Keratinocyte (primary cell): ENCODE measurements at regions not wholly inside any gene's neighbourhood (a gene's known extent, or its start where the extent isn't known, plus 50 kb on each side); places are given as distances from the start of the nearest gene placed in this dataset.

Source experiments
- DNase-seq: peaks from one replicate; pipeline ENCODE4 v3.0.0-alpha.2; 2011; ENCODE audit warnings: low read depth, missing footprints, low spot score
- FAIRE-seq: peaks from 2 replicates; lab custom pipeline; 2011; peaks lifted over from hg19 to GRCh38; lab: Jason Lieb, UNC
- H2AFZ ChIP-seq: 2 replicates; pipeline ENCODE4 v1.6.0; 2012; ENCODE audit warnings: low read length, control low read depth, inconsistent platforms; ENCODE audit not compliant: control insufficient read depth
- H3K27ac ChIP-seq: 2 replicates; pipeline ENCODE4 v1.5.1; 2011; ENCODE audit warnings: low read length; ENCODE audit not compliant: control insufficient read depth, insufficient read depth
- H3K27me3 ChIP-seq: 3 replicates; pipeline ENCODE4 v1.6.0; 2011; ENCODE audit warnings: low read length; ENCODE audit not compliant: control insufficient read depth, insufficient read depth; ENCODE audit errors: extremely low read depth
- H3K36me3 ChIP-seq, 2 experiments: 2 replicates in 1 of 2; 3 replicates in 1 of 2; pipeline ENCODE4 v1.5.1; 2011; ENCODE audit warnings: low read length in 2 of 2, mild to moderate bottlenecking in 1 of 2; ENCODE audit not compliant: control insufficient read depth in 2 of 2, insufficient read depth in 2 of 2; ENCODE audit errors: extremely low read depth in 1 of 2
- H3K4me1 ChIP-seq: 3 replicates; pipeline ENCODE4 v1.5.1; 2011; ENCODE audit warnings: low read length; ENCODE audit not compliant: control insufficient read depth, insufficient read depth; ENCODE audit errors: extremely low read depth
- H3K4me2 ChIP-seq: 3 replicates; pipeline ENCODE4 v1.6.0; 2011; ENCODE audit warnings: low read depth, low read length; ENCODE audit not compliant: control insufficient read depth, insufficient read depth; ENCODE audit errors: extremely low read depth
- H3K4me3 ChIP-seq, 3 experiments: fragments of 200-600 bp in 1 of 3; sonication (generic) in 1 of 3; 2 replicates in 2 of 3; 3 replicates in 1 of 3; pipeline ENCODE4 v1.5.1; 2011 to 2016; ENCODE audit warnings: low read length in 3 of 3, mild to moderate bottlenecking in 3 of 3, control low read depth in 2 of 3, inconsistent platforms in 1 of 3, low read depth in 1 of 3, mixed read lengths in 1 of 3, mixed run types in 1 of 3, moderate library complexity in 1 of 3; ENCODE audit not compliant: control insufficient read depth in 2 of 3, insufficient read depth in 2 of 3; ENCODE audit errors: extremely low read depth in 1 of 3
- H3K79me2 ChIP-seq: 2 replicates; pipeline ENCODE4 v1.6.0; 2012; ENCODE audit warnings: low read length; ENCODE audit not compliant: control insufficient read depth, insufficient read depth
- H3K9ac ChIP-seq: 3 replicates; pipeline ENCODE4 v1.6.0; 2011; ENCODE audit warnings: low read length; ENCODE audit not compliant: control insufficient read depth, insufficient read depth; ENCODE audit errors: extremely low read depth
- H3K9me1 ChIP-seq: 3 replicates; pipeline ENCODE4 v1.6.0; 2011; ENCODE audit warnings: low read length; ENCODE audit not compliant: control insufficient read depth, insufficient read depth; ENCODE audit errors: extremely low read depth
- H3K9me3 ChIP-seq: 2 replicates; pipeline ENCODE4 v1.5.1; 2012; ENCODE audit warnings: low read depth, low read length; ENCODE audit not compliant: control insufficient read depth
- H4K20me1 ChIP-seq: 3 replicates; pipeline ENCODE4 v1.6.0; 2011; ENCODE audit warnings: low read length; ENCODE audit not compliant: control insufficient read depth, insufficient read depth; ENCODE audit errors: extremely low read depth
- EZH2 ChIP-seq: IDR thresholded peaks from one replicate; pipeline ENCODE4 v1.6.1; 2012; ENCODE audit warnings: inconsistent platforms, mild to moderate bottlenecking, low read length, moderate library complexity
- dilution Hi-C: fragments of 300-500 bp; cut with MboI; formaldehyde crosslinking; loops from one replicate; pipeline ENCODE4 v1.7.0; 2020; ENCODE audit warnings: low sequenced_read_pairs; ENCODE audit not compliant: extremely low pct_ligation_motif_present
- TF ChIP-seq, protein P1 (sequence below), 3 experiments: IDR thresholded peaks in 1 of 3; conservative IDR thresholded peaks in 1 of 3; optimal IDR thresholded peaks in 1 of 3; 2 replicates in 2 of 3; 3 replicates in 1 of 3; pipeline versions ENCODE3 to v1.5.1; 2011; ENCODE audit warnings: low read length in 3 of 3, mild to moderate bottlenecking in 3 of 3, moderate library complexity in 2 of 3, control low read depth in 1 of 3, inconsistent platforms in 1 of 3; ENCODE audit not compliant: insufficient read depth in 2 of 3; ENCODE audit errors: extremely low read depth in 1 of 3

DNA sequence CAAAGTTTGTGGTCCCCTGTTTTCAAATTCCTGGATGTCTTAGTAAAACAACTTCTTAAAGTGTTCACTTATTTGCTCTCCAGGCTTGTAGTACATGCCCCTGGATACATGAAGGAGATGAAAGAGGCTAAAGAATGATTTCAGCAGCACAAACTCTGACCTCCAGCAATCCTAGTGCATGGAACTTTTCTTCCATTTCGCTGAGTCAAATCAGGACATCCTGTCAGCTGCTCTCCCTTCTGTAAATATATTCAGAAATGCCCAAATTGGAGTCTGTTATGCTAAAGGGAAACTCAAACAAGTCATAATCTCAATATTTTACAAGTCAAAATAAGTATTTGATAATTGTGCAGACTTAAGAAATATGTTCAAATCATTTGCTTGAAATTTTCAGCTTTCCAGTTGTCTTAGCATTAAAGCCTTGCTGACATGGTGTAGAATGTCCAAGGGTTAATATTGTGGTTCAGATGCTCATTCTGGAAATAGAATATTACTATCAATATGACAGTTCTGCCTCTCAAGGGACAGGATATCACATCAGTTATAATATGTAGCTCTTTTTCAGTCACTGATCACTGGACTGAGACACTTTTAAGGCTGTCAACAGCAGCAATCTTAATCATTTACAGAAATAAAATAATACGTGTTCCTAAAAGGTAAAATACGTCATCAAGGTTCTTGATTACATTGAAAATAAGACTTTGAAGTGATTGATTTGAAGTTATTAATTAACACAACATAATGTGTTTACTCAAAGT is 1157.3 kb downstream of the PLA2G4A start:
- H3K9me3 ChIP-seq = no peaks in the 10 kb centered on the region
- H3K36me3 ChIP-seq = no peaks in the 10 kb centered on the region
- no peaks in the 10 kb centered on the region for H3K4me1 ChIP-seq
- no peaks in the 10 kb centered on the region for H3K9me1 ChIP-seq
- H3K79me2 ChIP-seq = no peaks in the 10 kb centered on the region
- no peak for DNase-seq
- no peaks in the 10 kb centered on the region for H3K27me3 ChIP-seq
- no peak overlapping the region for H2AFZ ChIP-seq
- no peak overlapping the region for H3K27ac ChIP-seq
- FAIRE-seq = no peak
- H4K20me1 ChIP-seq = no peaks in the 10 kb centered on the region
- no peak overlapping the region for H3K9ac ChIP-seq
- dilution Hi-C loops = no loop called here
- no peak overlapping the region for H3K4me3 ChIP-seq
- no peak overlapping the region for H3K4me2 ChIP-seq
- TF ChIP-seq EZH2 = no peak
- TF ChIP-seq, protein P1, sequence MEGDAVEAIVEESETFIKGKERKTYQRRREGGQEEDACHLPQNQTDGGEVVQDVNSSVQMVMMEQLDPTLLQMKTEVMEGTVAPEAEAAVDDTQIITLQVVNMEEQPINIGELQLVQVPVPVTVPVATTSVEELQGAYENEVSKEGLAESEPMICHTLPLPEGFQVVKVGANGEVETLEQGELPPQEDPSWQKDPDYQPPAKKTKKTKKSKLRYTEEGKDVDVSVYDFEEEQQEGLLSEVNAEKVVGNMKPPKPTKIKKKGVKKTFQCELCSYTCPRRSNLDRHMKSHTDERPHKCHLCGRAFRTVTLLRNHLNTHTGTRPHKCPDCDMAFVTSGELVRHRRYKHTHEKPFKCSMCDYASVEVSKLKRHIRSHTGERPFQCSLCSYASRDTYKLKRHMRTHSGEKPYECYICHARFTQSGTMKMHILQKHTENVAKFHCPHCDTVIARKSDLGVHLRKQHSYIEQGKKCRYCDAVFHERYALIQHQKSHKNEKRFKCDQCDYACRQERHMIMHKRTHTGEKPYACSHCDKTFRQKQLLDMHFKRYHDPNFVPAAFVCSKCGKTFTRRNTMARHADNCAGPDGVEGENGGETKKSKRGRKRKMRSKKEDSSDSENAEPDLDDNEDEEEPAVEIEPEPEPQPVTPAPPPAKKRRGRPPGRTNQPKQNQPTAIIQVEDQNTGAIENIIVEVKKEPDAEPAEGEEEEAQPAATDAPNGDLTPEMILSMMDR (optimal IDR thresholded peaks at IDR 0.05 in 1 of 3, IDR thresholded peaks at IDR 0.05 in 1 of 3, conservative IDR thresholded peaks at IDR 0.05 in 1 of 3; ENCODE audit: extremely low read depth in 1 of 3, insufficient read depth in 2 of 3, low read length in 3 of 3) = no peak

DNA sequence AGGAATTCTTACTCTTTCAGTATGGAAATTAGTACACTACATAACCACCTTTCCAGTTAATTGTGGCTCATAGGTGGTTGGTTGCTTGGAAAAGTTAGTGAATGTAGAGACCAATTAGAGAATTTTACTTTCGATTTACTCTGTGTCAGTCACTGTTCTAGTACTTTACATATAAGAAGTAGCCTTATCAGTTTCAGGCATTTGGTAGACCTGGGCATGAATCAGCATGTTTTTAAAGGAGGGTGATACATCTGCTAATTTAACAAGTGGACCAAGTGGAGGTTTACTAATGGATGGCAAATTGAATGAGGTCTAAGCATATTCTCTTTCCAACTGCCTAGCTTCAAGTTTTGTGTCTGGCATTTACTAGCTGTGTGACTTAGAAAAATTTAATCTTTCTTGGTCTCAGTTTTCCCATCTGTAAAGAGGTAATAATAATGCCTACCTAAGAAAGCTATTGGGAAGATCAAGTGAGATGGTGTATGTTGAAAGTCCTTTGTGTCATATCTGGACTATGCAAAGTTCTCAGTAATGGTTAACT is 1158.6 kb downstream of the PLA2G4A start:
- Histone ChIP-seq H3K4me3 (no peak overlapping the region), H3K36me3 (no peaks in the 10 kb centered on the region), H3K27ac (no peak overlapping the region), H4K20me1 (no peaks in the 10 kb centered on the region), H3K9ac (no peak overlapping the region), H3K4me2 (no peak overlapping the region), H3K9me1 (no peaks in the 10 kb centered on the region), H3K27me3 (no peaks in the 10 kb centered on the region), H2AFZ (no peak overlapping the region), H3K4me1 (no peaks in the 10 kb centered on the region), H3K9me3 (no peaks in the 10 kb centered on the region), H3K79me2 (no peaks in the 10 kb centered on the region)
- dilution Hi-C loops = no loop called here
- TF ChIP-seq, protein P1 (optimal IDR thresholded peaks at IDR 0.05 in 1 of 3, IDR thresholded peaks at IDR 0.05 in 1 of 3, conservative IDR thresholded peaks at IDR 0.05 in 1 of 3; ENCODE audit: extremely low read depth in 1 of 3, insufficient read depth in 2 of 3, low read length in 3 of 3) = no peak
- no peak for TF ChIP-seq EZH2
- no peak for FAIRE-seq
- no peak for DNase-seq
